K562 (cell line): ENCODE measurements at regions not wholly inside any gene's neighbourhood (a gene's known extent, or its start where the extent isn't known, plus 50 kb on each side); places are given as distances from the start of the nearest gene placed in this dataset.

Source experiments
- ATAC-seq: fragments of 200-7000 bp; cut with Tn5 transposase; 3 replicates; pipeline ENCODE4 v1.9.1; 2020; ENCODE audit warnings: moderate library complexity
- BruUV-seq: library from RNA; stranded (reverse); fragments of 400-500 nt; replicated peaks from 2 replicates; lab custom pipeline; 2021; lab: Mats Ljungman, UMichigan
- CTCF ChIA-PET: fragments of 300-600 bp; formaldehyde crosslinking; extraction: SDS; loops from one replicate; lab custom pipeline; 2021; ENCODE audit warnings: low intra/inter-chr PET ratio; lab: Yijun Ruan, JAX
- POLR2A ChIA-PET: fragments of 300-600, 350-650 bp; sonication (Branson Sonifier 250); formaldehyde crosslinking; extraction: SDS; loops from one replicate; lab custom pipeline; 2021; ENCODE audit warnings: antibody characterized with exemption, inconsistent platforms; lab: Yijun Ruan, JAX
- DNase-seq, 4 experiments: peaks; one replicate each; pipeline versions ENCODE4 v3.0.0 to v3.0.0-alpha.2; 2011 to 2018; ENCODE audit warnings: low spot score in 3 of 4, mixed read lengths in 3 of 4; ENCODE audit errors: extremely low read depth in 1 of 4
- FAIRE-seq: peaks from 2 replicates; lab custom pipeline; 2011; peaks lifted over from hg19 to GRCh38; lab: Jason Lieb, UNC
- H2AFZ ChIP-seq: 2 replicates; pipeline ENCODE4 v1.6.0; 2011; ENCODE audit warnings: low read depth, low read length, control low read depth, inconsistent platforms
- H3K27ac ChIP-seq: fragments of 200-600 bp; 3 replicates; pipeline ENCODE4 v1.8.0; 2011; ENCODE audit warnings: low read depth, mild to moderate bottlenecking, control low read depth, inconsistent platforms, low read length, moderate library complexity, mixed read lengths; ENCODE audit errors: extremely low read depth
- H3K27me3 ChIP-seq, 2 experiments: fragments of 300-600 bp in 1 of 2; 2 replicates in 1 of 2; 3 replicates in 1 of 2; pipeline versions ENCODE4 v1.6.0 to v1.8.0; 2011; ENCODE audit warnings: inconsistent platforms in 2 of 2, low read length in 2 of 2, mild to moderate bottlenecking in 1 of 2, mixed read lengths in 1 of 2, moderate library complexity in 1 of 2; ENCODE audit not compliant: control insufficient read depth in 2 of 2, insufficient read depth in 2 of 2
- H3K36me3 ChIP-seq: fragments of 300-600 bp; 3 replicates; pipeline ENCODE4 v1.8.0; 2011; ENCODE audit warnings: mild to moderate bottlenecking, low read length, inconsistent platforms; ENCODE audit not compliant: control insufficient read depth, insufficient read depth
- H3K4me1 ChIP-seq, 2 experiments: fragments of 200-600 bp in 1 of 2; replicated peaks in 1 of 2; 2 replicates in 1 of 2; 3 replicates in 1 of 2; pipeline versions ENCODE4 v1.5.1 to v1.8.0; 2011; ENCODE audit warnings: inconsistent platforms in 2 of 2, low read length in 2 of 2, mild to moderate bottlenecking in 1 of 2, mixed read lengths in 1 of 2, moderate library complexity in 1 of 2; ENCODE audit not compliant: control insufficient read depth in 2 of 2, insufficient read depth in 2 of 2
- H3K4me2 ChIP-seq: 2 replicates; pipeline ENCODE4 v1.6.1; 2011; ENCODE audit warnings: low read length, control low read depth, inconsistent platforms, mixed read lengths; ENCODE audit not compliant: insufficient read depth
- H3K4me3 ChIP-seq: fragments of 200-600 bp; sonication (generic), shearing (Covaris generic); 2 replicates; pipeline ENCODE4 v1.5.1; 2016; ENCODE audit warnings: control low read depth, inconsistent platforms
- H3K79me2 ChIP-seq: fragments of 200-600 bp; 3 replicates; pipeline ENCODE4 v1.8.0; 2011; ENCODE audit warnings: low read length, inconsistent platforms; ENCODE audit not compliant: control insufficient read depth, insufficient read depth
- H3K9ac ChIP-seq, 2 experiments: 2 replicates each; pipeline versions ENCODE4 v1.6.0 to v1.6.1; 2011; ENCODE audit warnings: low read depth in 2 of 2, low read length in 2 of 2, control low read depth in 1 of 2, inconsistent platforms in 1 of 2, mild to moderate bottlenecking in 1 of 2, mixed read lengths in 1 of 2; ENCODE audit not compliant: insufficient read depth in 1 of 2
- H3K9me1 ChIP-seq: one replicate; pipeline ENCODE4 v1.6.0; 2011; ENCODE audit warnings: inconsistent platforms, mild to moderate bottlenecking, low read length, moderate library complexity; ENCODE audit not compliant: control insufficient read depth, insufficient read depth
- H3K9me3 ChIP-seq: replicated peaks from 2 replicates; pipeline ENCODE4 v1.5.1; 2011; ENCODE audit warnings: low read depth, low read length, inconsistent platforms; ENCODE audit not compliant: control insufficient read depth, insufficient read depth
- H4K20me1 ChIP-seq: replicated peaks from 2 replicates; pipeline ENCODE4 v1.6.1; 2011; ENCODE audit warnings: low read length, inconsistent platforms, mixed read lengths; ENCODE audit not compliant: control insufficient read depth, insufficient read depth
- FUS ChIP-seq: fragments of 200-400 bp; formaldehyde crosslinking; optimal IDR thresholded peaks from 2 replicates; pipeline ENCODE3; 2017; ENCODE audit warnings: low read depth, low read length
- NFIC ChIP-seq: fragments of 450-650 bp; IDR thresholded peaks from 2 replicates; pipeline ENCODE4 v1.6.1; 2017; ENCODE audit warnings: mild to moderate bottlenecking, inconsistent platforms
- SMARCA5 ChIP-seq: fragments of 450-650 bp; IDR thresholded peaks from 2 replicates; pipeline ENCODE4 v1.6.1; 2016
- THRAP3 ChIP-seq: fragments of 450-650 bp; IDR thresholded peaks from 2 replicates; pipeline ENCODE4 v1.6.1; 2016; ENCODE audit warnings: mild to moderate bottlenecking, inconsistent platforms, borderline replicate concordance
- ZNF165 ChIP-seq: fragments of 250-450 bp; sonication (Bioruptor Pico); IDR thresholded peaks from 2 replicates; pipeline ENCODE4 v1.4.0; 2020; ENCODE audit warnings: borderline replicate concordance
- ZNF175 ChIP-seq: fragments of 200-800 bp; sonication (Bioruptor generic); IDR thresholded peaks from 2 replicates; pipeline ENCODE4 v1.6.1; 2016; ENCODE audit warnings: low read depth, mild to moderate bottlenecking, missing genetic modification characterization, missing compliant biosample characterization
- WGBS: fragments of 100-300 bp; shearing (Covaris generic); methylation state at CpG from one replicate; pipeline ENCODE4 v1.1.6; 2016; ENCODE audit warnings: low coverage, mixed read lengths; ENCODE audit not compliant: insufficient coverage; ENCODE audit errors: missing lambda C conversion rate; 5-methylcytosine and 5-hydroxymethylcytosine counted together
- in situ Hi-C: fragments of 300-500 bp; cut with MboI; formaldehyde crosslinking; loops from 4 replicates; pipeline ENCODE4 v1.15.0; 2018; ENCODE audit warnings: inconsistent platforms, mixed read lengths
- intact Hi-C: fragments of 100-400 bp; cut with micrococcal nuclease; formaldehyde crosslinking; loops from 2 replicates; pipeline ENCODE4 v1.14.2; 2022
- TF ChIP-seq, protein P1 (sequence below): sonication (generic); IDR thresholded peaks from 2 replicates; pipeline ENCODE4 v1.6.1; 2016

DNA sequence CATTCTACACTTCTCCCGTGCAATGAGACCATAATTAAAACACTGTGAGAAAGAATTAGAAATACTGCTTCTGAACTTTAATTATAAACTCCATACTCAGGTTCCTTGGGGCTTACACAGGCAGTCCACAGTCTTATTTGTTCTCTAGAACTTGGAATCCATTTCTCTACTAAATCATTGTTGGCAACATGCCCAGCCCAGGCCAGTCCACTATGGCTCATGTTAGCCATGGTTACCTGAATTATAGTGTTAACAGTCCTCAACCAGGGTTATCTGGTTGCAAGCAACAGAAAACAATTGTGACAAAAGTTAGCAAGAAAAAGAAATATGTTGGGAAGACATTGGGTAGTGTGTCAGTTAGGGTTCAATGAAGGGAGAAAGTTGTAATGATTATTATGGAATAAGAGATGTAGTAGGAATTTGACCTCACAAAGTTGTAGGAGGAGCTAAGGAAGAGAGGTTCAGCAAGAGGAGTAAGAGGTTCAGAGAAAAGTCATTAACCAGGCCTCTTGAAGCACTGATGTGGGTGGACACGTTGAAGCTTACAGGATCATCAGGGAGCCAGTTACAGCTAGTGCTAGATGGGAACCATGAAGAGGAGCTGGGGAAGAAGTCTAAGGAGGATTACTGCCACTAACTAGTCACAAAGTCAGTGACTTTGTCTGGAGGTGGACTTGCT lies 120.2 kb upstream of the ADRA1D start:
- H3K4me2 ChIP-seq, result peak overlapping the region; percentile 34
- in situ Hi-C loops, result no loop called here
- no peaks in the 10 kb centered on the region; the same call in 1 of the 2 replicates for H3K9me3 ChIP-seq
- DNase-seq (peak in 1 of 4 experiments; percentile 3), ATAC-seq (no peak; the same call in 1 of the 3 replicates), FAIRE-seq (no peak)
- BruUV-seq, result no TSS peak
- no peak overlapping the region for H3K4me3 ChIP-seq
- no peaks in the 10 kb centered on the region for H3K27me3 ChIP-seq
- H3K9ac ChIP-seq, result no peak overlapping the region
- H4K20me1 ChIP-seq, result no peaks in the 10 kb centered on the region
- no peaks in the 10 kb centered on the region for H3K36me3 ChIP-seq
- H3K27ac ChIP-seq, result peak overlapping the region; percentile 53
- H2AFZ ChIP-seq, result peak overlapping the region; percentile 88
- POLR2A ChIA-PET, result no interaction called here
- TF ChIP-seq NFIC (peak; percentile 59), FUS (no peak), THRAP3 (no peak), ZNF165 (CRISPR knock-in tag) (no peak), SMARCA5 (no peak), ZNF175 (CRISPR knock-in tag) (0 out of 2 replicates have a peak, but pooled peaks have one; percentile 22)
- TF ChIP-seq, protein P1, sequence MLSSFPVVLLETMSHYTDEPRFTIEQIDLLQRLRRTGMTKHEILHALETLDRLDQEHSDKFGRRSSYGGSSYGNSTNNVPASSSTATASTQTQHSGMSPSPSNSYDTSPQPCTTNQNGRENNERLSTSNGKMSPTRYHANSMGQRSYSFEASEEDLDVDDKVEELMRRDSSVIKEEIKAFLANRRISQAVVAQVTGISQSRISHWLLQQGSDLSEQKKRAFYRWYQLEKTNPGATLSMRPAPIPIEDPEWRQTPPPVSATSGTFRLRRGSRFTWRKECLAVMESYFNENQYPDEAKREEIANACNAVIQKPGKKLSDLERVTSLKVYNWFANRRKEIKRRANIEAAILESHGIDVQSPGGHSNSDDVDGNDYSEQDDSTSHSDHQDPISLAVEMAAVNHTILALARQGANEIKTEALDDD, result peak; percentile 82; the same call in 1 of the 2 replicates
- TF ChIP-seq, all 486 proteins: peak for 3
- Histone ChIP-seq H3K4me1 (peaks cover 0 to 11% of the 10 kb centered on the region in 2 experiments; a peak in 3 of 5 replicates), H3K79me2 (no peaks in the 10 kb centered on the region), H3K9me1 (no peaks in the 10 kb centered on the region)
- intact Hi-C loops, result no loop called here
- WGBS, result 22% methylated on average over 2 of the region's 2 CpGs
- CTCF ChIA-PET, result no interaction called here
